Spleen (tissue), 11 donors: ENCODE measurements at regions not wholly inside any gene's neighbourhood (a gene's known extent, or its start where the extent isn't known, plus 50 kb on each side); places are given as distances from the start of the nearest gene placed in this dataset.
"Not testable (repeated sequence)": the region's sequence is repeated elsewhere in the genome, so short reads cannot be mapped to it uniquely, and the experiment has no call there.

Experiments
- DNase-seq: peaks from one replicate; pipeline ENCODE4 v3.0.0-alpha.2; 2020
- H3K27ac ChIP-seq, 8 donors: fragments of 200-600 bp; sonication (generic) in 7 of 8; 1 replicate in 4 of 8; 2 replicates in 4 of 8; pipeline versions ENCODE4 v1.5.0 to v1.8.0; 2016 to 2021; ENCODE audit warnings: inconsistent platforms in 4 of 8, mild to moderate bottlenecking in 4 of 8, moderate library complexity in 1 of 8
- H3K27me3 ChIP-seq, 7 donors: fragments of 200-600 bp; sonication (generic) in 6 of 7; replicated peaks in 1 of 7; 1 replicate in 4 of 7; 2 replicates in 3 of 7; pipeline versions ENCODE4 v1.5.0 to v1.8.0; 2016 to 2021; ENCODE audit warnings: inconsistent platforms in 3 of 7, mild to moderate bottlenecking in 1 of 7
- H3K36me3 ChIP-seq, 6 donors: fragments of 200-600 bp; sonication (generic) in 5 of 6; 1 replicate in 4 of 6; 2 replicates in 2 of 6; pipeline versions ENCODE4 v1.5.0 to v1.8.0; 2016 to 2021; ENCODE audit warnings: inconsistent platforms in 2 of 6
- H3K4me1 ChIP-seq, 6 donors: fragments of 200-600 bp; sonication (generic) in 5 of 6; 1 replicate in 3 of 6; 2 replicates in 3 of 6; pipeline versions ENCODE4 v1.5.0 to v1.8.0; 2016 to 2021; ENCODE audit warnings: inconsistent platforms in 3 of 6
- H3K4me3 ChIP-seq, 8 donors: fragments of 200-600 bp; sonication (generic) in 7 of 8; 1 replicate in 4 of 8; 2 replicates in 4 of 8; pipeline versions ENCODE4 v1.5.0 to v1.8.0; 2016 to 2021; ENCODE audit warnings: inconsistent platforms in 4 of 8, mild to moderate bottlenecking in 4 of 8, moderate library complexity in 2 of 8
- H3K9me3 ChIP-seq, 8 donors: fragments of 200-600 bp; sonication (generic) in 7 of 8; 1 replicate in 4 of 8; 2 replicates in 4 of 8; pipeline versions ENCODE4 v1.5.0 to v1.8.0; 2016 to 2021; ENCODE audit warnings: inconsistent platforms in 4 of 8
- CTCF ChIP-seq, 11 experiments: fragments of 200-600 bp in 7 of 11; fragments of 450-650 bp in 4 of 11; sonication (generic) in 4 of 11; IDR thresholded peaks in 8 of 11; conservative IDR thresholded peaks in 3 of 11; 1 replicate in 7 of 11; 2 replicates in 4 of 11; pipeline versions ENCODE4 v1.4.0 to v1.8.0; 2016 to 2021; ENCODE audit warnings: antibody characterized with exemption in 11 of 11, inconsistent platforms in 4 of 11, mild to moderate bottlenecking in 1 of 11
- POLR2A ChIP-seq, 3 donors: fragments of 450-650 bp; IDR thresholded peaks; one replicate each; pipeline ENCODE4 v1.5.1; 2017; ENCODE audit warnings: antibody characterized with exemption in 3 of 3, mild to moderate bottlenecking in 1 of 3
- POLR2AphosphoS5 ChIP-seq, 3 donors: sonication (generic); formaldehyde crosslinking; IDR thresholded peaks; one replicate each; pipeline ENCODE4 v1.5.1; 2017; ENCODE audit warnings: antibody characterized with exemption in 3 of 3
- WGBS, 5 donors: extraction: QIAGEN DNeasy Blood & Tissue Kit in 3 of 5; methylation state at CpG; one replicate each; pipeline versions ENCODE4 v1.1.5 to v1.1.7; 2013 to 2018; 5-methylcytosine and 5-hydroxymethylcytosine counted together
- intact Hi-C: fragments of 100-400 bp; cut with DNase I; formaldehyde crosslinking; loops from one replicate; pipeline ENCODE4 v1.15.0; 2023; ENCODE audit warnings: low total_unique reads
- donor health status: healthy with polysubstance abuse.
- donor health status: DM: no; HTN: no; CAD: no; lungs with moderate emphysema.
- donor health status: DM: no; HTN: no; CAD: no.
- donor health status: Bipolar disorder and iron deficiency.
- donor health status: healthy.
- donor health status: DM: no; HTN: no; CAD: no.
- donor health status: DM: yes; HTN: yes; CAD: no.

GRCh38 chr6:90459225-90459758, 127.6 kb downstream of the MAP3K7 start:
- Histone ChIP-seq H3K36me3 (no peaks in the 10 kb centered on the region), H3K4me3 (no peak overlapping the region), H3K4me1 (peaks cover 0 to 21% (median 5%) of the 10 kb centered on the region in 6 donors), H3K27me3 (no peaks in the 10 kb centered on the region), H3K27ac (no peak overlapping the region), H3K9me3 (no peaks in the 10 kb centered on the region)
- intact Hi-C loops, result no loop called here
- WGBS, 5 donors, result 56 to 91% (median 62%) methylated on average over 3 to 4 of the region's 4 CpGs
- no peak for TF ChIP-seq POLR2A (IDR thresholded peaks at IDR 0.05)
- TF ChIP-seq POLR2AphosphoS5 (IDR thresholded peaks at IDR 0.05), result no peak
- TF ChIP-seq CTCF (IDR thresholded peaks at IDR 0.05 in 8 of 11, conservative IDR thresholded peaks at IDR 0.05 in 3 of 11), result no peak
- DNase-seq, result no peak

GRCh38 chr6:90458353-90459224, 128.3 kb downstream of the MAP3K7 start:
- TF ChIP-seq POLR2A (IDR thresholded peaks at IDR 0.05), result no peak
- no peak for TF ChIP-seq POLR2AphosphoS5 (IDR thresholded peaks at IDR 0.05)
- TF ChIP-seq CTCF (IDR thresholded peaks at IDR 0.05 in 8 of 11, conservative IDR thresholded peaks at IDR 0.05 in 3 of 11), result no peak
- intact Hi-C loops, result no loop called here
- DNase-seq, result no peak
- Histone ChIP-seq H3K27ac (peak overlapping the region in 1 of 8 donors; percentile 42), H3K36me3 (no peaks in the 10 kb centered on the region), H3K27me3 (no peaks in the 10 kb centered on the region), H3K9me3 (no peaks in the 10 kb centered on the region), H3K4me1 (peaks cover 0 to 17% (median 4%) of the 10 kb centered on the region in 6 donors), H3K4me3 (no peak overlapping the region)
- WGBS, 5 donors, result 39 to 56% (median 51%) methylated on average over 10 of the region's 10 CpGs

- H3K4me1 ChIP-seq, result peaks cover 0 to 11% (median 3%) of the 10 kb centered on the region in 6 donors
- no peak for TF ChIP-seq POLR2A (IDR thresholded peaks at IDR 0.05)
- TF ChIP-seq CTCF (IDR thresholded peaks at IDR 0.05 in 8 of 11, conservative IDR thresholded peaks at IDR 0.05 in 3 of 11), result no peak
- TF ChIP-seq POLR2AphosphoS5 (IDR thresholded peaks at IDR 0.05), result no peak
- H3K27ac ChIP-seq, result no peak overlapping the region
- H3K36me3 ChIP-seq, result no peaks in the 10 kb centered on the region
- 86 to 95% (median 87%) methylated on average over 2 of the region's 2 CpGs for WGBS, 5 donors
- intact Hi-C loops, result no loop called here
- H3K27me3 ChIP-seq, result no peaks in the 10 kb centered on the region
- no peak for DNase-seq
- no peaks in the 10 kb centered on the region for H3K9me3 ChIP-seq
- no peak overlapping the region for H3K4me3 ChIP-seq
Observed at GRCh38 chr6:90457867-90458259, 129.0 kb downstream of the MAP3K7 start.

GRCh38 chr6:90456997-90457866, 129.6 kb downstream of the MAP3K7 start:
- H3K27ac ChIP-seq, H3K36me3 ChIP-seq, H3K9me3 ChIP-seq, intact Hi-C loops, H3K4me3 ChIP-seq, DNase-seq, H3K27me3 ChIP-seq: not testable (repeated sequence)
- 89 to 91% (median 91%) methylated on average over 19 of the region's 19 CpGs for WGBS, 5 donors
- H3K4me1 ChIP-seq, result peaks cover 0 to 11% (median 3%) of the 10 kb centered on the region in 6 donors
